ENCODE measurements at regions not wholly inside any gene's neighbourhood (a gene's known extent, or its start where the extent isn't known, plus 50 kb on each side); places are given as distances from the start of the nearest gene placed in this dataset.

GRCh38 chr5:84597904-84598303 lies 213.2 kb upstream of the EDIL3 start:
- Histone ChIP-seq H3K23ac (ENCODE audit: insufficient read length, low read depth, low read length) (no peak overlapping the region), H3K79me1 (ENCODE audit: insufficient read depth, low read depth, low read length, poor library complexity, severe bottlenecking) (no peaks in the 10 kb centered on the region), H3K18ac (ENCODE audit: insufficient read length, low read depth, low read length) (peak overlapping the region; percentile 70), H3K14ac (ENCODE audit: insufficient read depth, low read length) (no peak overlapping the region), H3K79me2 (ENCODE audit: insufficient read depth, low read length) (no peaks in the 10 kb centered on the region), H4K91ac (ENCODE audit: insufficient read length, low read depth, low read length) (no peak overlapping the region), H2AK5ac (ENCODE audit: insufficient read length, low read length) (no peak overlapping the region), H3K23me2 (ENCODE audit: insufficient read length, low read depth, low read length, poor library complexity, severe bottlenecking) (no peaks in the 10 kb centered on the region), H3K9me3 (ENCODE audit: control insufficient read depth, low read depth, low read length) (no peaks in the 10 kb centered on the region), H3T11ph (ENCODE audit: low read length) (peak overlapping the region; percentile 45), H4K5ac (ENCODE audit: insufficient read length, low read depth, low read length) (peak overlapping the region; percentile 58), H3K9ac (ENCODE audit: extremely low read depth, insufficient read length, low read length) (no peak overlapping the region), H3K56ac (ENCODE audit: insufficient read length, low read depth, low read length) (peak overlapping the region; percentile 88), H3K4me1 (ENCODE audit: insufficient read depth, low read length) (peaks cover 11% of the 10 kb centered on the region; the same call in 1 of the 2 replicates), H4K8ac (replicated peaks; ENCODE audit: insufficient read length, low read depth, low read length) (no peak overlapping the region), H3K27me3 (ENCODE audit: insufficient read depth, low read length) (no peaks in the 10 kb centered on the region), H2BK12ac (ENCODE audit: insufficient read length, low read depth, low read length) (peak overlapping the region; percentile 93), H2BK5ac (ENCODE audit: insufficient read length, low read length) (peak overlapping the region; percentile 84), H3K4me2 (ENCODE audit: insufficient read depth, insufficient read length, low read length) (peak overlapping the region; percentile 71), H2BK15ac (ENCODE audit: low read depth, low read length) (no peak overlapping the region), H3K4ac (ENCODE audit: low read depth, low read length) (no peak overlapping the region; the same call in 1 of the 2 replicates), H4K20me1 (ENCODE audit: control insufficient read depth, insufficient read depth, insufficient read length) (no peaks in the 10 kb centered on the region), H3K27ac (ENCODE audit: insufficient read length, low read depth, low read length) (peak overlapping the region; percentile 100), H2BK120ac (ENCODE audit: low read depth, low read length, poor library complexity, severe bottlenecking) (no peak overlapping the region), H2BK20ac (ENCODE audit: low read depth, low read length, poor library complexity, severe bottlenecking) (peak overlapping the region; percentile 93), H2AFZ (ENCODE audit: low read length) (no peak overlapping the region)
- TF ChIP-seq, protein P1, sequence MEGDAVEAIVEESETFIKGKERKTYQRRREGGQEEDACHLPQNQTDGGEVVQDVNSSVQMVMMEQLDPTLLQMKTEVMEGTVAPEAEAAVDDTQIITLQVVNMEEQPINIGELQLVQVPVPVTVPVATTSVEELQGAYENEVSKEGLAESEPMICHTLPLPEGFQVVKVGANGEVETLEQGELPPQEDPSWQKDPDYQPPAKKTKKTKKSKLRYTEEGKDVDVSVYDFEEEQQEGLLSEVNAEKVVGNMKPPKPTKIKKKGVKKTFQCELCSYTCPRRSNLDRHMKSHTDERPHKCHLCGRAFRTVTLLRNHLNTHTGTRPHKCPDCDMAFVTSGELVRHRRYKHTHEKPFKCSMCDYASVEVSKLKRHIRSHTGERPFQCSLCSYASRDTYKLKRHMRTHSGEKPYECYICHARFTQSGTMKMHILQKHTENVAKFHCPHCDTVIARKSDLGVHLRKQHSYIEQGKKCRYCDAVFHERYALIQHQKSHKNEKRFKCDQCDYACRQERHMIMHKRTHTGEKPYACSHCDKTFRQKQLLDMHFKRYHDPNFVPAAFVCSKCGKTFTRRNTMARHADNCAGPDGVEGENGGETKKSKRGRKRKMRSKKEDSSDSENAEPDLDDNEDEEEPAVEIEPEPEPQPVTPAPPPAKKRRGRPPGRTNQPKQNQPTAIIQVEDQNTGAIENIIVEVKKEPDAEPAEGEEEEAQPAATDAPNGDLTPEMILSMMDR (conservative IDR thresholded peaks at IDR 0.05): no peak
- no CpG with 5 or more reads among the region's 2 CpGs for WGBS (ENCODE audit: extremely low coverage, insufficient read length, low lambda C conversion rate)
- Mint-ChIP-seq H3K4me1 (peaks cover 46% of the 10 kb centered on the region in 2 experiments), H3K9me3 (peaks cover 4 to 8% of the 10 kb centered on the region in 2 experiments), H3K36me3 (ENCODE audit: insufficient read depth in 1 of 3, low read depth in 3 of 3) (peaks cover 0 to 5% (median 3%) of the 10 kb centered on the region in 3 experiments; a peak in 4 of 7 replicates), H3K27me3 (ENCODE audit: low read depth) (no peaks in the 10 kb centered on the region), H3K27ac (peak overlapping the region; percentile 95 to 100 (median 98); a peak in 6 of 7 replicates), H3K4me3 (no peak overlapping the region)
- DNase-seq: peak; percentile 62
